Liver (tissue), 8 donors: ENCODE measurements at regions not wholly inside any gene's neighbourhood (a gene's known extent, or its start where the extent isn't known, plus 50 kb on each side); places are given as distances from the start of the nearest gene placed in this dataset.

Experiments used
- DNase-seq: peaks from one replicate; pipeline ENCODE4 v3.0.0-alpha.2; 2017; ENCODE audit warnings: low spot score
- H3K27ac ChIP-seq, 2 donors: one replicate each; pipeline ENCODE4 v1.7.0; 2013; ENCODE audit warnings: inconsistent platforms in 2 of 2, low read length in 2 of 2, control low read depth in 1 of 2, low read depth in 1 of 2, mild to moderate bottlenecking in 1 of 2
- H3K27me3 ChIP-seq, 4 donors: one replicate each; pipeline versions ENCODE4 v1.6.1 to v1.7.0; 2013; ENCODE audit warnings: low read length in 3 of 4, inconsistent platforms in 1 of 4, mild to moderate bottlenecking in 1 of 4, moderate library complexity in 1 of 4; ENCODE audit not compliant: control insufficient read depth in 4 of 4, insufficient read depth in 4 of 4
- H3K36me3 ChIP-seq, 4 donors: one replicate each; pipeline versions ENCODE4 v1.6.1 to v1.7.0; 2013; ENCODE audit warnings: low read length in 3 of 4, mild to moderate bottlenecking in 3 of 4, low read depth in 1 of 4, moderate library complexity in 1 of 4; ENCODE audit not compliant: control insufficient read depth in 4 of 4, insufficient read depth in 3 of 4
- H3K4me1 ChIP-seq, 4 donors: one replicate each; pipeline versions ENCODE4 v1.6.1 to v1.7.0; 2013; ENCODE audit warnings: low read length in 3 of 4, mild to moderate bottlenecking in 3 of 4, moderate library complexity in 1 of 4; ENCODE audit not compliant: control insufficient read depth in 4 of 4, insufficient read depth in 4 of 4
- H3K4me3 ChIP-seq, 3 donors: one replicate each; pipeline versions ENCODE4 v1.6.1 to v1.7.0; 2013; ENCODE audit warnings: low read length in 3 of 3, control low read depth in 1 of 3, low read depth in 1 of 3, mild to moderate bottlenecking in 1 of 3
- H3K9ac ChIP-seq, 2 donors: one replicate each; pipeline ENCODE4 v1.7.0; 2013; ENCODE audit warnings: low read length in 2 of 2, mild to moderate bottlenecking in 2 of 2, moderate library complexity in 2 of 2, control low read depth in 1 of 2, low read depth in 1 of 2
- H3K9me3 ChIP-seq, 4 donors: one replicate each; pipeline versions ENCODE4 v1.6.1 to v1.7.0; 2013; ENCODE audit warnings: low read length in 3 of 4; ENCODE audit not compliant: control insufficient read depth in 4 of 4
- CTCF ChIP-seq: fragments of 150-350 bp; IDR thresholded peaks from 2 replicates; pipeline ENCODE4 v1.5.1; 2017; ENCODE audit warnings: improper control_type of control experiment, low read depth, low read length; ENCODE audit not compliant: missing input control
- EGR1 ChIP-seq, 2 donors: IDR thresholded peaks; 2 replicates each; pipeline ENCODE4 v1.6.1; 2016 to 2018; ENCODE audit warnings: antibody characterized with exemption in 2 of 2, low read depth in 2 of 2
- FOXA1 ChIP-seq: IDR thresholded peaks from 2 replicates; pipeline ENCODE4 v1.6.1; 2016; ENCODE audit warnings: antibody characterized with exemption
- FOXA2 ChIP-seq: IDR thresholded peaks from 2 replicates; pipeline ENCODE4 v1.6.1; 2016; ENCODE audit warnings: antibody characterized with exemption
- GABPA ChIP-seq, 2 donors: IDR thresholded peaks in 1 of 2; conservative IDR thresholded peaks in 1 of 2; 2 replicates each; pipeline ENCODE4 v1.6.1; 2016; ENCODE audit warnings: antibody characterized with exemption in 2 of 2, mild to moderate bottlenecking in 1 of 2, moderate library complexity in 1 of 2
- HNF4A ChIP-seq, 2 donors: conservative IDR thresholded peaks; 2 replicates each; pipeline ENCODE4 v1.6.1; 2016; ENCODE audit warnings: antibody characterized with exemption in 2 of 2, mild to moderate bottlenecking in 2 of 2
- HNF4G ChIP-seq: IDR thresholded peaks from 2 replicates; pipeline ENCODE4 v1.6.1; 2016; ENCODE audit warnings: antibody characterized with exemption
- JUND ChIP-seq, 2 donors: IDR thresholded peaks; 2 replicates each; pipeline ENCODE4 v1.6.1; 2016; ENCODE audit warnings: antibody characterized with exemption in 2 of 2
- MAX ChIP-seq: IDR thresholded peaks from 2 replicates; pipeline ENCODE4 v1.6.1; 2016; ENCODE audit warnings: antibody characterized with exemption
- NR2F2 ChIP-seq: IDR thresholded peaks from 2 replicates; pipeline ENCODE4 v1.6.1; 2016; ENCODE audit warnings: antibody characterized with exemption
- RAD21 ChIP-seq, 2 donors: IDR thresholded peaks; 2 replicates each; pipeline ENCODE4 v1.6.1; 2016; ENCODE audit warnings: antibody characterized with exemption in 2 of 2, mild to moderate bottlenecking in 2 of 2
- RXRA ChIP-seq, 2 donors: IDR thresholded peaks; 2 replicates each; pipeline ENCODE4 v1.6.1; 2017 to 2018; ENCODE audit warnings: antibody characterized with exemption in 2 of 2, mild to moderate bottlenecking in 1 of 2
- SP1 ChIP-seq: IDR thresholded peaks from 2 replicates; pipeline ENCODE4 v1.6.1; 2018; ENCODE audit warnings: antibody characterized with exemption, mild to moderate bottlenecking
- TAF1 ChIP-seq: conservative IDR thresholded peaks from 2 replicates; pipeline ENCODE4 v1.6.1; 2016; ENCODE audit warnings: antibody characterized with exemption, mild to moderate bottlenecking
- YY1 ChIP-seq: IDR thresholded peaks from 2 replicates; pipeline ENCODE4 v1.6.1; 2016; ENCODE audit warnings: antibody characterized with exemption, mild to moderate bottlenecking
- ZBTB33 ChIP-seq: IDR thresholded peaks from 2 replicates; pipeline ENCODE4 v1.6.1; 2016; ENCODE audit warnings: antibody characterized with exemption
- WGBS: extraction: QIAGEN DNeasy Blood & Tissue Kit; methylation state at CpG from one replicate; pipeline ENCODE4 v1.1.7; 2013; 5-methylcytosine and 5-hydroxymethylcytosine counted together
- TF ChIP-seq, protein P1 (sequence below): IDR thresholded peaks from 2 replicates; pipeline ENCODE4 v1.6.1; 2016; ENCODE audit warnings: antibody characterized with exemption
- TF ChIP-seq, protein P2 (sequence below): IDR thresholded peaks from 2 replicates; pipeline ENCODE4 v1.6.1; 2016; ENCODE audit warnings: antibody characterized with exemption, mild to moderate bottlenecking
- donor health status: healthy.
- donor health status: healthy.
- donor health status: healthy.
- donor health status: healthy.
- donor health status: healthy.

DNA sequence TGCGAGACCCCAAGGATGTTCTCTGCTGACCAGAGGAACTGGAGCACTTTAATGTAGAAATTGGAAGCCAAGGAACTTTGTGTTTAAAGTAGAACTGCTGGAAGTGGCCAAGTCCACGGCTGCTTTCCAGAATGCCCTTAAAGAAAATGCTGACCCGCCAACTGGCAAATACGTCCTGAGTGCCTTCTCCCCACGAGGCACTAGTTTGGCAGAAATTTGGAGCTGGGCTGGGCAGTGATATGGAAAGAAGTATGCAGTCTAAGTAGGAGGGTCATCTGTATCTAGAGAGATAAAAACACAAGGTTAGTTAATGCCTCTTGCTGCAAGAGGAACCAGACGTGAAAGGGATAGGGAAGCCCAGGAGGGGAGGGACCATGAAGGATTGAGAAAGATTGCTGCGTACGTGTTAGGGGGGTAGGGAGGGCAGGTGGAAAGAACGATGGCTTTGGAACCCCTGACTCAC lies 59.3 kb upstream of the RFX8 start:
- H3K4me3 ChIP-seq = no peak overlapping the region
- TF ChIP-seq TAF1 (no peak), MAX (no peak), ZBTB33 (no peak), JUND (IDR thresholded peaks at IDR 0.05) (no peak), GABPA (IDR thresholded peaks at IDR 0.05 in 1 of 2, conservative IDR thresholded peaks at IDR 0.05 in 1 of 2) (no peak)
- TF ChIP-seq, protein P1, sequence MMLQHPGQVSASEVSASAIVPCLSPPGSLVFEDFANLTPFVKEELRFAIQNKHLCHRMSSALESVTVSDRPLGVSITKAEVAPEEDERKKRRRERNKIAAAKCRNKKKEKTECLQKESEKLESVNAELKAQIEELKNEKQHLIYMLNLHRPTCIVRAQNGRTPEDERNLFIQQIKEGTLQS = no peak
- no peaks in the 10 kb centered on the region for H3K27me3 ChIP-seq
- no peak for DNase-seq
- no peak overlapping the region for H3K9ac ChIP-seq
- no peaks in the 10 kb centered on the region for H3K9me3 ChIP-seq
- 71% methylated on average over 9 of the region's 9 CpGs for WGBS
- peak overlapping the region in 1 of 2 donors; percentile 19 for H3K27ac ChIP-seq
- no peaks in the 10 kb centered on the region for H3K36me3 ChIP-seq
- no peaks in the 10 kb centered on the region for H3K4me1 ChIP-seq

DNA sequence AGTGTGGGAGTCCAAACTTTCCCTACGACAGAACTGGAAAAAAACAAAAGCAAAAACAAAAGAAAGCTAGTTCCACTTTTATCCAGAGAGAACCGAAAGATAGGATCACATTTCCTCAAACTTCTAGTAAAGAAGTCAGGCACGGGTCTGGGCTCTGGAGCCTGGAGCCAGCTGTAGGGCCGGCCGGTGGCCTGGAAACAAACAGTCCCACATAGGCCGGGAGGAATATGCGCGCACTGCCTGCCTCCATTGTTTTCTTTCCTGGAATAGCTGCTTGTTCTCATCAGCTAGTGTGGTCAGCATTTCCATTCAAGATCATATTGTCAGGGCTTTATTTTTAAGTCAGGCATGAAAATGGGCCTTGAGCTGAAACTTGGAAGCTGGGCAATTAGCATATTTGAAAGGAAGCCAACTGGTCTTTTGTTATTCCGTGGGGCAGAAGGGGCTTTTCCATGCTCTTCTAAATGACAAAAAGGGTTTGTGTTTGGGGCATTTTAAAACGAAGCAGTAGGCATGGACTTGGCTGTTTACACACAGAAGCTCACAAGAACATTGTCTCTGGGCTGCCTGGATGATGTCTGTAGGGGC lies 58.7 kb upstream of the RFX8 start:
- H3K27ac ChIP-seq = peak overlapping the region in 1 of 2 donors; percentile 19

More for the DNA sequence above, 58.7 kb upstream of the RFX8 start:
- Histone ChIP-seq H3K36me3 (no peaks in the 10 kb centered on the region), H3K9me3 (no peaks in the 10 kb centered on the region), H3K9ac (no peak overlapping the region), H3K27me3 (no peaks in the 10 kb centered on the region), H3K4me1 (no peaks in the 10 kb centered on the region), H3K4me3 (no peak overlapping the region)
- TF ChIP-seq, protein P2, sequence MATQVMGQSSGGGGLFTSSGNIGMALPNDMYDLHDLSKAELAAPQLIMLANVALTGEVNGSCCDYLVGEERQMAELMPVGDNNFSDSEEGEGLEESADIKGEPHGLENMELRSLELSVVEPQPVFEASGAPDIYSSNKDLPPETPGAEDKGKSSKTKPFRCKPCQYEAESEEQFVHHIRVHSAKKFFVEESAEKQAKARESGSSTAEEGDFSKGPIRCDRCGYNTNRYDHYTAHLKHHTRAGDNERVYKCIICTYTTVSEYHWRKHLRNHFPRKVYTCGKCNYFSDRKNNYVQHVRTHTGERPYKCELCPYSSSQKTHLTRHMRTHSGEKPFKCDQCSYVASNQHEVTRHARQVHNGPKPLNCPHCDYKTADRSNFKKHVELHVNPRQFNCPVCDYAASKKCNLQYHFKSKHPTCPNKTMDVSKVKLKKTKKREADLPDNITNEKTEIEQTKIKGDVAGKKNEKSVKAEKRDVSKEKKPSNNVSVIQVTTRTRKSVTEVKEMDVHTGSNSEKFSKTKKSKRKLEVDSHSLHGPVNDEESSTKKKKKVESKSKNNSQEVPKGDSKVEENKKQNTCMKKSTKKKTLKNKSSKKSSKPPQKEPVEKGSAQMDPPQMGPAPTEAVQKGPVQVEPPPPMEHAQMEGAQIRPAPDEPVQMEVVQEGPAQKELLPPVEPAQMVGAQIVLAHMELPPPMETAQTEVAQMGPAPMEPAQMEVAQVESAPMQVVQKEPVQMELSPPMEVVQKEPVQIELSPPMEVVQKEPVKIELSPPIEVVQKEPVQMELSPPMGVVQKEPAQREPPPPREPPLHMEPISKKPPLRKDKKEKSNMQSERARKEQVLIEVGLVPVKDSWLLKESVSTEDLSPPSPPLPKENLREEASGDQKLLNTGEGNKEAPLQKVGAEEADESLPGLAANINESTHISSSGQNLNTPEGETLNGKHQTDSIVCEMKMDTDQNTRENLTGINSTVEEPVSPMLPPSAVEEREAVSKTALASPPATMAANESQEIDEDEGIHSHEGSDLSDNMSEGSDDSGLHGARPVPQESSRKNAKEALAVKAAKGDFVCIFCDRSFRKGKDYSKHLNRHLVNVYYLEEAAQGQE = no peak
- no peak for TF ChIP-seq FOXA2
- TF ChIP-seq JUND (IDR thresholded peaks at IDR 0.05) = no peak
- no peak for TF ChIP-seq RXRA (IDR thresholded peaks at IDR 0.05)
- TF ChIP-seq HNF4G = no peak
- TF ChIP-seq, protein P1 = no peak
- TF ChIP-seq FOXA1 = no peak
- no peak for TF ChIP-seq EGR1 (IDR thresholded peaks at IDR 0.05; ENCODE audit: low read depth in 2 of 2)
- TF ChIP-seq CTCF = no peak
- no peak for TF ChIP-seq HNF4A (conservative IDR thresholded peaks at IDR 0.05)
- no peak for TF ChIP-seq GABPA (IDR thresholded peaks at IDR 0.05 in 1 of 2, conservative IDR thresholded peaks at IDR 0.05 in 1 of 2)
- TF ChIP-seq YY1 = no peak
- no peak for TF ChIP-seq RAD21 (IDR thresholded peaks at IDR 0.05)
- no peak for TF ChIP-seq TAF1
- TF ChIP-seq SP1 = no peak
- no peak for TF ChIP-seq ZBTB33
- TF ChIP-seq MAX = no peak
- TF ChIP-seq NR2F2 = no peak
- DNase-seq = no peak
- 72% methylated on average over 10 of the region's 10 CpGs for WGBS
